ENCODE measurements at regions not wholly inside any gene's neighbourhood (a gene's known extent, or its start where the extent isn't known, plus 50 kb on each side); places are given as distances from the start of the nearest gene placed in this dataset.

GRCh38 chr15:93291380-93291779 is 202.4 kb upstream of the RGMA start:
- 2% methylated on average over 5 of the region's 5 CpGs for WGBS (ENCODE audit: insufficient coverage, low coverage, missing lambda C conversion rate)
- ChIA-PET CTCF (ENCODE audit: low intra/inter-chr PET ratio) (no interaction called here), POLR2A (no interaction called here)
- Histone ChIP-seq H4K20me1 (replicated peaks; ENCODE audit: control insufficient read depth, insufficient read depth, low read length) (no peaks in the 10 kb centered on the region), H3K4me3 (no peak overlapping the region), H3K4me2 (ENCODE audit: insufficient read depth, low read length) (no peak overlapping the region), H3K27me3 (ENCODE audit: control insufficient read depth in 2 of 2, insufficient read depth in 2 of 2, low read length in 2 of 2) (peaks cover 0 to 13% of the 10 kb centered on the region in 2 experiments; a peak in 3 of 5 replicates), H3K9me3 (replicated peaks; ENCODE audit: control insufficient read depth, insufficient read depth, low read depth, low read length) (no peaks in the 10 kb centered on the region), H3K4me1 (replicated peaks in 1 of 2; ENCODE audit: control insufficient read depth in 2 of 2, insufficient read depth in 2 of 2, low read length in 2 of 2) (no peaks in the 10 kb centered on the region), H3K36me3 (ENCODE audit: control insufficient read depth, insufficient read depth, low read length) (no peaks in the 10 kb centered on the region), H3K79me2 (ENCODE audit: control insufficient read depth, insufficient read depth, low read length) (no peaks in the 10 kb centered on the region), H3K9ac (ENCODE audit: insufficient read depth in 1 of 2, low read depth in 2 of 2, low read length in 2 of 2) (no peak overlapping the region), H3K9me1 (ENCODE audit: control insufficient read depth, insufficient read depth, low read length) (no peaks in the 10 kb centered on the region), H2AFZ (ENCODE audit: low read depth, low read length) (no peak overlapping the region), H3K27ac (ENCODE audit: extremely low read depth, low read depth, low read length) (no peak overlapping the region)
- no peak for FAIRE-seq
- no peak for DNase-seq (ENCODE audit: extremely low read depth in 1 of 4, low spot score in 3 of 4)
- BruUV-seq (replicated peaks): no TSS peak
- in situ Hi-C loops (cut with MboI) (no loop called here), intact Hi-C loops (cut with micrococcal nuclease) (no loop called here)
- no peak for ATAC-seq
- TF ChIP-seq NFRKB (IDR thresholded peaks at IDR 0.05; ENCODE audit: low read depth): no peak
- no peak for TF ChIP-seq HDGF (IDR thresholded peaks at IDR 0.05)
- TF ChIP-seq PRPF4 (IDR thresholded peaks at IDR 0.05; ENCODE audit: insufficient read depth, low read depth, low read length, poor library complexity, severe bottlenecking): no peak
- no peak for TF ChIP-seq FOXP4 (CRISPR knock-in tag; IDR thresholded peaks at IDR 0.05; ENCODE audit: borderline replicate concordance)
- no peak for TF ChIP-seq NCOA1 (IDR thresholded peaks at IDR 0.05; ENCODE audit: low read depth)
- TF ChIP-seq ZNF274 (IDR thresholded peaks at IDR 0.05; ENCODE audit: borderline replicate concordance, low read depth, low read length): no peak
- TF ChIP-seq NFE2 (IDR thresholded peaks at IDR 0.05; ENCODE audit: low read depth): no peak

Measured in K562 (cell line).